Spinal cord (tissue), 9 donors: ENCODE measurements at regions not wholly inside any gene's neighbourhood (a gene's known extent, or its start where the extent isn't known, plus 50 kb on each side); places are given as distances from the start of the nearest gene placed in this dataset.
"Not testable (repeated sequence)": the region's sequence is repeated elsewhere in the genome, so short reads cannot be mapped to it uniquely, and the experiment has no call there.

Source experiments
- DNase-seq, 6 donors: peaks; one replicate each; pipeline versions ENCODE4 v3.0.0 to v3.0.0-alpha.2; 2013 to 2015; ENCODE audit warnings: low spot score in 6 of 6, low read depth in 4 of 6
- H3K27ac ChIP-seq: one replicate; pipeline ENCODE4 v1.5.1; 2013; ENCODE audit warnings: low read depth, low read length, control low read depth
- H3K27me3 ChIP-seq: one replicate; pipeline ENCODE4 v1.6.1; 2013; ENCODE audit warnings: low read length; ENCODE audit not compliant: control insufficient read depth, insufficient read depth
- H3K36me3 ChIP-seq: one replicate; pipeline ENCODE4 v1.6.1; 2013; ENCODE audit warnings: low read length; ENCODE audit not compliant: control insufficient read depth, insufficient read depth
- H3K4me1 ChIP-seq: one replicate; pipeline ENCODE4 v1.6.1; 2013; ENCODE audit warnings: low read length; ENCODE audit not compliant: control insufficient read depth, insufficient read depth
- H3K4me3 ChIP-seq: one replicate; pipeline ENCODE4 v1.5.1; 2013; ENCODE audit warnings: low read depth, low read length, control low read depth
- H3K9me3 ChIP-seq: one replicate; pipeline ENCODE4 v1.6.1; 2013; ENCODE audit warnings: low read length; ENCODE audit not compliant: control insufficient read depth, insufficient read depth
- WGBS: methylation state at CpG from one replicate; pipeline ENCODE4 v1.1.5; 2013; ENCODE audit warnings: missing lambda C conversion rate; ENCODE audit not compliant: insufficient coverage; 5-methylcytosine and 5-hydroxymethylcytosine counted together
- donor health status: healthy.

DNA sequence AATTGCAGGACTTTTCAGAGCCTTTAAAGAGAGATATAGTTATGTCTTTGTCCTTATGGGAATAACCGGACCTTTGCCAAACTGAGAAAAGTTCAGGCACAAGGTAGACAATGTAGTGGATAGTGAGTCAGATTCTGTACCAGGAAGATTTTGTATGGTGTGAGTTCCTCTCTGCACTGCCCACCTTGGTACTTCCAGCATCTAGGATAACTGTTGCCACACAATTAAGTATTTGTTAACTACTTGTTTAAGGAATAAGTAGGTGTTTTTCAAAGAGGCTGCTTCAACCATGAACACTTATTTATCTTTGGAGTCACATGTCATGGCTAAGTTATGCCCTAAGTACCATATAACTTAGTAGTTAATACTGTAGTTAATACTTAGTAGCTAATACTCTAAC is 131.8 kb upstream of the DOK5 start:
- Histone ChIP-seq H3K36me3 (no peaks in the 10 kb centered on the region), H3K4me3 (no peak overlapping the region), H3K27ac (no peak overlapping the region), H3K9me3 (no peaks in the 10 kb centered on the region), H3K4me1 (no peaks in the 10 kb centered on the region), H3K27me3 (no peaks in the 10 kb centered on the region)
- DNase-seq: no peak
- 90% methylated on average over 1 of the region's 1 CpG for WGBS

DNA sequence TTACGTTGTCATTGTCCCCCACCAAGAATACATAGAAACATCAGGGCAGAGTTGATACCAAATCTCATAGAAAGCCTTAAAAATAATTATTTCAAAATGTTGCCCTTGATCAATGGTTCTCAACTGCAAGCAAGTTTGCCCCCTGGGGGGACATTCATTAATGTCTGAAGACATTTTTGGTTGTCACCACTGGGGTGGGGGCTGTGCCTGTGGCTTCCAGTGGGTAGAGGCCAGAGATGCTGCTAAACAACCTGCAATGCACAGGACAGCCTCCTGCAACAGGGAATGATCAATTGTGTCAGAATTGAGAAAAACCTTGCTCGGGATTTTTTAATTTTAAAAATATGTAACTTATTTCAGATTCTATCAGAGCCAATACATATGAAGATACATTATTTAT is 130.6 kb upstream of the DOK5 start:
- Histone ChIP-seq H3K36me3 (no peaks in the 10 kb centered on the region), H3K9me3 (no peaks in the 10 kb centered on the region), H3K4me3 (no peak overlapping the region), H3K4me1 (no peaks in the 10 kb centered on the region), H3K27ac (no peak overlapping the region), H3K27me3 (no peaks in the 10 kb centered on the region)
- WGBS: no CpG with 5 or more reads among the region's 2 CpGs
- DNase-seq: no peak

DNA sequence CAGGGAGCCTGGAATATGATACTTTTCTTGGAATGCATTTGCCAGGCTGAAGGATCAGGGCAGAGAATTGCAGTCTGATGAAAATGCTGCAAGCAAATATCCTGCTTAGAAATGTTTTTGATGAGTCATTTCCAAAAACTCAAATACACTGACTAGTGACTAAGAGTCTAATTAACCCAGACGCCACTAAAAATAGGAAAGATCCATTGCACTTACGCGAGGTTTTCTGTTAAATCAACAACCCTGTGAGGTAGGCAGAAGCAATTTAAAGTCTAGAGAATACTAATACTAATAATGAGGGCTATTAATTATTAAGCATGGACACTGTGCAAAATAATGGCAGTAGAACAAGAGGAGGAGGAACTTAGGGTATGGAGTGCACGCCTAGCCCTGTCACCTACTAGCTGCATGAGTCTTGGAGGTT is 130.1 kb upstream of the DOK5 start:
- H3K27me3 ChIP-seq: no peaks in the 10 kb centered on the region
- H3K4me1 ChIP-seq: no peaks in the 10 kb centered on the region
- no peaks in the 10 kb centered on the region for H3K36me3 ChIP-seq
- DNase-seq: no peak
- H3K9me3 ChIP-seq: no peaks in the 10 kb centered on the region
- no peak overlapping the region for H3K27ac ChIP-seq
- H3K4me3 ChIP-seq: no peak overlapping the region
- WGBS: 71% methylated on average over 1 of the region's 4 CpGs

DNA sequence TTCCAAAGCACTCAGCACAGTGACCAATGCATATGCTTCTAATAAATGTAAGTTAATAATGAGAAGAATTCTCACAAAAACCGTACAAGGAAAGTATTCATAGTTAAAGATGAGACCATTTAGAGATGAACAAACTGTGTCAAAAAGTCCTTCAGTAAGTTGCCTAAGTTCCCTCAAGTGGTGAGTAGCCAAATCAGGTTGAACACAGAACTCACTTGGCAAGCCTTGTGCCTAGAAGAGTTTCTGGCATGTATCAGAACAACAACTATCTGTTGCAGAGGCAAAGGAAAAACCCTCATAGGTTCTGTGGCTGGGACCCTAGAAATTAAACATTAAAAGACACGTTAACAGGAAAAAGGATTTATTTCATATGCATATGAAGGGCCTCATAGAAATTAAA is 129.6 kb upstream of the DOK5 start:
- no peaks in the 10 kb centered on the region for H3K9me3 ChIP-seq
- H3K27me3 ChIP-seq: no peaks in the 10 kb centered on the region
- H3K4me3 ChIP-seq: no peak overlapping the region
- whole genome bisulfite sequencing: no CpG with 5 or more reads among the region's 2 CpGs
- no peak overlapping the region for H3K27ac ChIP-seq
- H3K4me1 ChIP-seq: no peaks in the 10 kb centered on the region
- DNase-seq: no peak
- no peaks in the 10 kb centered on the region for H3K36me3 ChIP-seq

DNA sequence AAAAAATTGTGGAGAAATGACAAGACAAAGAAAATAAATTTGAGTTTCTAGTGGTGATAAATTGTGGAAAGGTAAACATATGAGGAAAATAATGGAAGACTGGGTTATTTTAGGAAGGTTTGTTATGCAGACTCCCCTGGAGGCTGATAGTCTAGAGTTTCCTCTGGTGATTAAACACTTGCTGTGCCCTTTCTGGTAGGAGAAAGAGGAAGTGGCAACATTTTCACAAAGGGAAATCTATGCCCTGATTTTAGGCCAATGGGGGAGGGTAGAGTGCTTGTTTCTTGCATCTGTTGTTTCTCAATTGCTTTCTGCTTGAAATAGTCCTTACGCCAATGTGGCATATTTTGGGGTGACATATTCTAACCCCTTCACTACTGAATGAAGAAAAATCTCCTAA is 129.1 kb upstream of the DOK5 start:
- Histone ChIP-seq H3K4me3 (no peak overlapping the region), H3K9me3 (no peaks in the 10 kb centered on the region), H3K4me1 (no peaks in the 10 kb centered on the region), H3K27me3 (no peaks in the 10 kb centered on the region), H3K27ac (no peak overlapping the region), H3K36me3 (no peaks in the 10 kb centered on the region)
- no CpG with 5 or more reads among the region's 1 CpG for WGBS
- no peak for DNase-seq

DNA sequence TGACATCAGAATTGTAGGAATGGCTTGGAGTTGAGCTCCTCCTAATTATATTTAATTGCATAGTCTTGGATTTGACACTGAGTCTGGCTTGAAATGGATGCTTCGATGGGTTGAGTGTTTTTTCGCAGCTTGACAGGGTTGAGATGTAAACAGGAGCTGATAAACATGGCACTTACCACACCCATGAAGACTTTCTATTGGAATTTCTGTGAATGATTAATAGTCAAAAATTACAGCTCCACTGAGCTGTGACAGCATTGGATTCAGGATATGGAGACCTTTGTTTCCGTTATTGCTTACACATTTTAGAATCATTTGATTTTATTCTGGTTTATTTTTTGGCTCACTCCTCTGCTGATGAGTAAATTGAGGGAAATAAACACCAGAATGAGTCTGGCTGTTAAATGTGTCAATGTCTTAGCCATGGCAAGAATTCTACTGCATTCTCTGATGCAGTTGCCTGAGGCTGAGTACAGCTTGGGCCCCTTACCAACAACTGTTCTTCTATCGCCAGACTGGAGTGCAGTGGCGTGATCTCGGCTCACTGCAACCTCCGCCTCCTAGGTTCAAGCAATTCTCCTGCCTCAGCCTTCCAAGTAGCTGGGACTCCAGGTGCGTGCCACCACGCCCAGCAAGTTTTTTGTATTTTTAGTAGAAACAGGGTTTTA is 128.1 kb upstream of the DOK5 start:
- DNase-seq: peak in 1 of 6 donors; percentile 63
- H3K4me3 ChIP-seq: no peak overlapping the region
- H3K4me1 ChIP-seq: no peaks in the 10 kb centered on the region
- no peaks in the 10 kb centered on the region for H3K27me3 ChIP-seq
- H3K27ac ChIP-seq: no peak overlapping the region
- H3K9me3 ChIP-seq: no peaks in the 10 kb centered on the region
- 94% methylated on average over 5 of the region's 9 CpGs for WGBS
- no peaks in the 10 kb centered on the region for H3K36me3 ChIP-seq

DNA sequence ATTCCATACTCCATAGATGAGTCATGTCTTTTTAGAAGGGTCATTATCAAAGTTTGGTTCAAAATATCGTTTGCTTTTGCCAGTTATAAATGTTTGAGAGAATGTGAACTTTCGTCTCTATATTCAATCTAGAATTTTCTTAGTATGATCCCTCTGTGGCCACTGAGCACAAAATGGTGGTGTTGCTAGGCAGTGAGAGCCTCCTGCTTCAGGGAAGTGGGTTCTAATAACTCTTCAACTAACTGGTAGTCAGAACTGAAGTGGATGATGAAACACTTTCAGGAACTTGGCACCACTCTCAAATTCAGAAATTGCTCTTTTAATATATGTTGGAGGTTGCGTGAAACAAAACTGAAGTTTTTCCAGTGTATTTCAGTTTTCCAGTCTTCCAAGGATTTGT is 125.0 kb upstream of the DOK5 start:
- Histone ChIP-seq H3K9me3 (no peaks in the 10 kb centered on the region), H3K27me3 (no peaks in the 10 kb centered on the region), H3K4me1 (no peaks in the 10 kb centered on the region), H3K4me3 (no peak overlapping the region), H3K27ac (no peak overlapping the region), H3K36me3 (no peaks in the 10 kb centered on the region)
- DNase-seq: no peak
- WGBS: no CpG with 5 or more reads among the region's 3 CpGs

DNA sequence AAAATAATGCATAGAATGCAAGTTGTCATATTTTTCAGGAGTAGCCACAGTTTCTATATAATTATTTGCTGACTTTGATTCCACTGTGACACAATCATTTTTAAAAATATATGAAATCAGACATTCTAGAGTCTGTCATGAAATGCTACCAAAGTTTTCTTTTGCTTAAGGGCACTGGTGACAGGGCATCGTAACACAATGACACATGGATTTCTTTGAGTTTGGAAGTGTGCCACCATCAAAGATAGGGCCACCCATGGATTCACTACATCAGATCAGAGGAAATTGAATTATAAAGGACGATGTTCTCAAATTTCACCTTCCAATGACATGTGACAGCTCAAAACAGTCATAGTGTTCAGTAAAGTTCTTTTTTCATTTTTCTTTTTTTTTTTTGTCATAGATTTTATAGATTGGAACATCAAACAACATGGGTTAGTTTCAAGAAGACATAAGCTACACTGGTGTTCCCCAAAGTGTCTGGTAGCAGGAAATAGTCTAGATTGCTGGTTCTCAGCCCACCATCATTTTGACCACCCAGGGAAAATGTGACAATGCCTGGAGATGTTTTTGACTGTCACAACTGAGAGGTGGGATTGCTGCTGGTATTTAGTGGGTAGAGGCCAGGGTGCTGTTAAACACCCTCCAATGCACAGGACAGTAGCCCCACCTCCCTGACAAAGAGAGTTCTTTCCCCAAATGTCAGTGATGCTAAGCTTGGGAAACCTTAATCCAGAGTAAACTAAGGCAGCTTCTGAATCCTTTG is 123.8 kb upstream of the DOK5 start:
- 100% methylated on average over 1 of the region's 2 CpGs for WGBS
- no peak for DNase-seq
- Histone ChIP-seq H3K4me1 (no peaks in the 10 kb centered on the region), H3K9me3 (no peaks in the 10 kb centered on the region), H3K36me3 (no peaks in the 10 kb centered on the region), H3K27ac (no peak overlapping the region), H3K4me3 (no peak overlapping the region), H3K27me3 (no peaks in the 10 kb centered on the region)

DNA sequence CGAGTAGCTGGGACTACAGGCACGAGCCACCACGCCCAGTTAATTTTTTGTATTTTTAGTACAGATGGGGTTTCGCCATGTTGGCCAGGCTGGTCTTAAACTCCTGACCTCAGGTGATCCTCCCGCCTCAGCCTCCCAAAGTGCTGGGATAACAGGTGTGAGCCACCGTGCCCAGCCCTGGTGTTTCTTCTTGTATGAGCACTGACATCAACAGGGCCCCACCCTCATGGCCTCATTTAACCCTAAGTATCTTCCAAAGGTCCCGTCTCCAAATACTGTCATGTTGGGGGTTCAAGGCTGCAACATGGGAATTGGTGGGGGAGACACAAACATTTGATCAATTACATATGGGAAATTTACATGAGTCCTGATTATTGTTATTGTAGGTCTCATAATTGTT is 122.9 kb upstream of the DOK5 start:
- WGBS: 100% methylated on average over 6 of the region's 7 CpGs
- not testable (repeated sequence) for H3K4me1 ChIP-seq, DNase-seq, H3K9me3 ChIP-seq, H3K27me3 ChIP-seq, H3K36me3 ChIP-seq, H3K27ac ChIP-seq, H3K4me3 ChIP-seq

DNA sequence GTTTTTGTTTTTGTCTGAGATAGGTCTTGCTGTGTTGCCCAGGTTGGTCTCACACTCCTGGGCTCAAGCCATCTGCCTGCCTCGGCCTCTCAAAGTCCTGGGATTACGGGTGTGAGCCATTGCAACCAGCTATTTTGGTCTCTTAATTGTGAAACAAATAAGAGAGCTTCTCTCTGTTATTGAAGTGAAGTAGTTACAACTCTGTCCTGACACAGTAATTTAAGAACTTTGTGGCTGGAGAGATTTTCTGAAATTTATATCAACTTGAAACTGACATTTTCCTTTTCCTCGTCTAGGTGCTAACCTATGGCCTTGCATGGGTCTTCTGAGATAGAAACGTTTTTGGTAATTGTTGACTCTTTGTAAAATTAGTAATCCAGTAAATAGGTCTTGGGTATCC is 122.1 kb upstream of the DOK5 start:
- Histone ChIP-seq H3K36me3 (no peaks in the 10 kb centered on the region), H3K27me3 (no peaks in the 10 kb centered on the region), H3K4me1 (no peaks in the 10 kb centered on the region), H3K4me3 (no peak overlapping the region), H3K27ac (no peak overlapping the region), H3K9me3 (no peaks in the 10 kb centered on the region)
- WGBS: 71% methylated on average over 1 of the region's 4 CpGs
- DNase-seq: no peak
